GM23338 (cell line): ENCODE measurements at regions not wholly inside any gene's neighbourhood (a gene's known extent, or its start where the extent isn't known, plus 50 kb on each side); places are given as distances from the start of the nearest gene placed in this dataset.

Experiments used
- ATAC-seq: fragments of 200-7000 bp; cut with Tn5 transposase; 3 replicates; pipeline ENCODE4 v1.9.1; 2020
- DNase-seq: peaks from one replicate; pipeline ENCODE4 v3.0.0-alpha.2; 2015; ENCODE audit warnings: low spot score
- H2AFZ ChIP-seq: fragments of 200-600 bp; sonication (generic); 2 replicates; pipeline ENCODE4 v1.8.0; 2016; ENCODE audit warnings: antibody characterized with exemption, mild to moderate bottlenecking, moderate library complexity
- H3F3A ChIP-seq: fragments of 200-600 bp; sonication (generic); replicated peaks from 2 replicates; pipeline ENCODE4 v1.8.0; 2017; ENCODE audit warnings: antibody characterized with exemption, mixed run types, low read depth
- H3K27ac ChIP-seq: fragments of 200-600 bp; sonication (generic); 2 replicates; pipeline ENCODE4 v1.6.1; 2016; ENCODE audit warnings: low read depth
- H3K27me3 ChIP-seq: fragments of 200-600 bp; sonication (generic); 2 replicates; pipeline ENCODE4 v1.8.0; 2016; ENCODE audit warnings: mild to moderate bottlenecking, mixed run types, moderate library complexity; ENCODE audit not compliant: insufficient read depth
- H3K36me3 ChIP-seq: fragments of 200-600 bp; sonication (generic); 2 replicates; pipeline ENCODE4 v1.8.0; 2016; ENCODE audit warnings: mild to moderate bottlenecking; ENCODE audit not compliant: insufficient read depth
- H3K4me1 ChIP-seq: fragments of 200-600 bp; sonication (generic); 2 replicates; pipeline ENCODE4 v1.8.0; 2016; ENCODE audit warnings: mild to moderate bottlenecking, moderate library complexity; ENCODE audit not compliant: insufficient read depth
- H3K4me2 ChIP-seq: fragments of 200-600 bp; sonication (generic); 2 replicates; pipeline ENCODE4 v1.7.1; 2017; ENCODE audit warnings: mixed run types
- H3K4me3 ChIP-seq: fragments of 200-600 bp; sonication (generic); 2 replicates; pipeline ENCODE4 v1.6.1; 2016; ENCODE audit warnings: mixed run types
- H3K79me2 ChIP-seq: fragments of 200-600 bp; sonication (generic); replicated peaks from 2 replicates; pipeline ENCODE4 v1.8.0; 2017; ENCODE audit warnings: mild to moderate bottlenecking; ENCODE audit not compliant: insufficient read depth
- H3K9me2 ChIP-seq: fragments of 200-600 bp; sonication (generic); 2 replicates; pipeline ENCODE4 v1.8.0; 2017; ENCODE audit not compliant: insufficient read depth
- H4K20me1 ChIP-seq: fragments of 200-600 bp; sonication (generic); replicated peaks from 2 replicates; pipeline ENCODE4 v1.8.0; 2017; ENCODE audit warnings: mild to moderate bottlenecking; ENCODE audit not compliant: insufficient read depth
- H3K27ac Mint-ChIP-seq: 2 replicates; pipeline ENCODE4 v1.8.0; 2020; ENCODE audit warnings: inconsistent platforms, mild to moderate bottlenecking, moderate library complexity, mixed read lengths
- H3K27me3 Mint-ChIP-seq: 3 replicates; pipeline ENCODE4 v1.8.0; 2022; ENCODE audit warnings: low read depth, mild to moderate bottlenecking, moderate library complexity, mixed read lengths, inconsistent platforms; ENCODE audit not compliant: insufficient read depth, poor library complexity
- H3K36me3 Mint-ChIP-seq: 3 replicates; pipeline ENCODE4 v1.8.0; 2021; ENCODE audit warnings: low read depth, mild to moderate bottlenecking, inconsistent platforms, moderate library complexity, mixed read lengths
- H3K4me1 Mint-ChIP-seq: 3 replicates; pipeline ENCODE4 v1.8.0; 2020; ENCODE audit warnings: mild to moderate bottlenecking, inconsistent platforms, mixed read lengths
- H3K4me3 Mint-ChIP-seq: 3 replicates; pipeline ENCODE4 v1.8.0; 2021; ENCODE audit warnings: moderate library complexity, mild to moderate bottlenecking, inconsistent platforms, mixed read lengths
- H3K9me3 Mint-ChIP-seq: 3 replicates; pipeline ENCODE4 v1.8.0; 2020; ENCODE audit warnings: moderate library complexity, mild to moderate bottlenecking, inconsistent platforms, mixed read lengths
- CREB1 ChIP-seq: fragments of 250-450 bp; sonication (Bioruptor Pico); IDR thresholded peaks from 2 replicates; pipeline ENCODE4 v1.5.0; 2020; ENCODE audit warnings: low read depth, mild to moderate bottlenecking, moderate library complexity
- CTCF ChIP-seq, 2 experiments: fragments of 200-600 bp in 1 of 2; sonication (generic) in 1 of 2; conservative IDR thresholded peaks; 2 replicates each; pipeline versions ENCODE4 v1.5.1 to v1.6.1; 2016 to 2017; ENCODE audit warnings: antibody characterized with exemption in 2 of 2, low read depth in 2 of 2, mild to moderate bottlenecking in 2 of 2, moderate library complexity in 1 of 2
- EZH2 ChIP-seq: fragments of 200-600 bp; sonication (generic); IDR thresholded peaks from one replicate; pipeline ENCODE4 v1.8.0; 2017; ENCODE audit warnings: antibody characterized with exemption, mild to moderate bottlenecking, low read depth; ENCODE audit not compliant: unreplicated experiment
- EZH2phosphoT487 ChIP-seq: fragments of 200-600 bp; sonication (generic); IDR thresholded peaks from one replicate; pipeline ENCODE4 v1.8.1; 2018; ENCODE audit warnings: antibody characterized with exemption; ENCODE audit not compliant: unreplicated experiment
- JUNB ChIP-seq: IDR thresholded peaks from one replicate; pipeline ENCODE4 v1.6.1; 2016; ENCODE audit warnings: antibody characterized with exemption; ENCODE audit not compliant: unreplicated experiment
- NANOG ChIP-seq: IDR thresholded peaks from 2 replicates; pipeline ENCODE4 v1.6.1; 2016; ENCODE audit warnings: antibody characterized with exemption, borderline replicate concordance
- POLR2AphosphoS5 ChIP-seq: IDR thresholded peaks from 2 replicates; pipeline ENCODE4 v1.6.1; 2016; ENCODE audit warnings: antibody characterized with exemption, low read depth
- STAT1 ChIP-seq: IDR thresholded peaks from one replicate; pipeline ENCODE4 v1.6.1; 2016; ENCODE audit warnings: antibody characterized with exemption; ENCODE audit not compliant: unreplicated experiment
- ZNF114 ChIP-seq: fragments of 250-450 bp; sonication (Bioruptor Pico); IDR thresholded peaks from 2 replicates; pipeline ENCODE4 v1.5.0; 2020; ENCODE audit warnings: mild to moderate bottlenecking, moderate library complexity
- ZNF331 ChIP-seq: fragments of 250-450 bp; sonication (Bioruptor Pico); IDR thresholded peaks from 2 replicates; pipeline ENCODE4 v1.5.0; 2020; ENCODE audit warnings: low read depth, mild to moderate bottlenecking, moderate library complexity
- TF ChIP-seq, protein P1 (sequence below): fragments of 250-450 bp; sonication (Bioruptor Pico); IDR thresholded peaks from 2 replicates; pipeline ENCODE4 v1.5.0; 2020; ENCODE audit warnings: mild to moderate bottlenecking, moderate library complexity
- TF ChIP-seq, protein P2 (sequence below): IDR thresholded peaks from 2 replicates; pipeline ENCODE4 v1.6.1; 2016; ENCODE audit warnings: antibody characterized with exemption

- TF ChIP-seq CTCF (conservative IDR thresholded peaks at IDR 0.05; ENCODE audit: low read depth in 2 of 2), result no peak
These were observed 885.8 kb downstream of the KCNA4 start (continued) for GRCh38 chr11:29131055-29131454.

GRCh38 chr11:29129844-29130243 is 887.0 kb downstream of the KCNA4 start:
- H3K27me3 ChIP-seq, result no peaks in the 10 kb centered on the region
- H3K27me3 Mint-ChIP-seq, result no peaks in the 10 kb centered on the region
- ATAC-seq, result no peak
- TF ChIP-seq STAT1 (no peak), ZNF331 (CRISPR knock-in tag) (no peak), CREB1 (CRISPR knock-in tag) (no peak), NANOG (no peak), CTCF (conservative IDR thresholded peaks at IDR 0.05; ENCODE audit: low read depth in 2 of 2) (no peak), ZNF114 (CRISPR knock-in tag) (no peak), POLR2AphosphoS5 (no peak), EZH2 (no peak), EZH2phosphoT487 (no peak), JUNB (no peak)
- TF ChIP-seq, protein P1, sequence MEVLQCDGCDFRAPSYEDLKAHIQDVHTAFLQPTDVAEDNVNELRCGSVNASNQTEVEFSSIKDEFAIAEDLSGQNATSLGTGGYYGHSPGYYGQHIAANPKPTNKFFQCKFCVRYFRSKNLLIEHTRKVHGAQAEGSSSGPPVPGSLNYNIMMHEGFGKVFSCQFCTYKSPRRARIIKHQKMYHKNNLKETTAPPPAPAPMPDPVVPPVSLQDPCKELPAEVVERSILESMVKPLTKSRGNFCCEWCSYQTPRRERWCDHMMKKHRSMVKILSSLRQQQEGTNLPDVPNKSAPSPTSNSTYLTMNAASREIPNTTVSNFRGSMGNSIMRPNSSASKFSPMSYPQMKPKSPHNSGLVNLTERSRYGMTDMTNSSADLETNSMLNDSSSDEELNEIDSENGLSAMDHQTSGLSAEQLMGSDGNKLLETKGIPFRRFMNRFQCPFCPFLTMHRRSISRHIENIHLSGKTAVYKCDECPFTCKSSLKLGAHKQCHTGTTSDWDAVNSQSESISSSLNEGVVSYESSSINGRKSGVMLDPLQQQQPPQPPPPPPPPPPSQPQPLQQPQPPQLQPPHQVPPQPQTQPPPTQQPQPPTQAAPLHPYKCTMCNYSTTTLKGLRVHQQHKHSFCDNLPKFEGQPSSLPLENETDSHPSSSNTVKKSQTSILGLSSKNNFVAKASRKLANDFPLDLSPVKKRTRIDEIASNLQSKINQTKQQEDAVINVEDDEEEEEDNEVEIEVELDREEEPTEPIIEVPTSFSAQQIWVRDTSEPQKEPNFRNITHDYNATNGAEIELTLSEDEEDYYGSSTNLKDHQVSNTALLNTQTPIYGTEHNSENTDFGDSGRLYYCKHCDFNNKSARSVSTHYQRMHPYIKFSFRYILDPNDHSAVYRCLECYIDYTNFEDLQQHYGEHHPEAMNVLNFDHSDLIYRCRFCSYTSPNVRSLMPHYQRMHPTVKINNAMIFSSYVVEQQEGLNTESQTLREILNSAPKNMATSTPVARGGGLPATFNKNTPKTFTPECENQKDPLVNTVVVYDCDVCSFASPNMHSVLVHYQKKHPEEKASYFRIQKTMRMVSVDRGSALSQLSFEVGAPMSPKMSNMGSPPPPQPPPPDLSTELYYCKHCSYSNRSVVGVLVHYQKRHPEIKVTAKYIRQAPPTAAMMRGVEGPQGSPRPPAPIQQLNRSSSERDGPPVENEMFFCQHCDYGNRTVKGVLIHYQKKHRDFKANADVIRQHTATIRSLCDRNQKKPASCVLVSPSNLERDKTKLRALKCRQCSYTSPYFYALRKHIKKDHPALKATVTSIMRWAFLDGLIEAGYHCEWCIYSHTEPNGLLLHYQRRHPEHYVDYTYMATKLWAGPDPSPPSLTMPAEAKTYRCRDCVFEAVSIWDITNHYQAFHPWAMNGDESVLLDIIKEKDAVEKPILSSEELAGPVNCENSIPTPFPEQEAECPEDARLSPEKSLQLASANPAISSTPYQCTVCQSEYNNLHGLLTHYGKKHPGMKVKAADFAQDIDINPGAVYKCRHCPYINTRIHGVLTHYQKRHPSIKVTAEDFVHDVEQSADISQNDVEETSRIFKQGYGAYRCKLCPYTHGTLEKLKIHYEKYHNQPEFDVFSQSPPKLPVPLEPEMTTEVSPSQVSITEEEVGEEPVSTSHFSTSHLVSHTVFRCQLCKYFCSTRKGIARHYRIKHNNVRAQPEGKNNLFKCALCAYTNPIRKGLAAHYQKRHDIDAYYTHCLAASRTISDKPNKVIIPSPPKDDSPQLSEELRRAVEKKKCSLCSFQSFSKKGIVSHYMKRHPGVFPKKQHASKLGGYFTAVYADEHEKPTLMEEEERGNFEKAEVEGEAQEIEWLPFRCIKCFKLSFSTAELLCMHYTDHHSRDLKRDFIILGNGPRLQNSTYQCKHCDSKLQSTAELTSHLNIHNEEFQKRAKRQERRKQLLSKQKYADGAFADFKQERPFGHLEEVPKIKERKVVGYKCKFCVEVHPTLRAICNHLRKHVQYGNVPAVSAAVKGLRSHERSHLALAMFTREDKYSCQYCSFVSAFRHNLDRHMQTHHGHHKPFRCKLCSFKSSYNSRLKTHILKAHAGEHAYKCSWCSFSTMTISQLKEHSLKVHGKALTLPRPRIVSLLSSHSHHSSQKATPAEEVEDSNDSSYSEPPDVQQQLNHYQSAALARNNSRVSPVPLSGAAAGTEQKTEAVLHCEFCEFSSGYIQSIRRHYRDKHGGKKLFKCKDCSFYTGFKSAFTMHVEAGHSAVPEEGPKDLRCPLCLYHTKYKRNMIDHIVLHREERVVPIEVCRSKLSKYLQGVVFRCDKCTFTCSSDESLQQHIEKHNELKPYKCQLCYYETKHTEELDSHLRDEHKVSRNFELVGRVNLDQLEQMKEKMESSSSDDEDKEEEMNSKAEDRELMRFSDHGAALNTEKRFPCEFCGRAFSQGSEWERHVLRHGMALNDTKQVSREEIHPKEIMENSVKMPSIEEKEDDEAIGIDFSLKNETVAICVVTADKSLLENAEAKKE (CRISPR knock-in tag), result no peak
- TF ChIP-seq, protein P2, sequence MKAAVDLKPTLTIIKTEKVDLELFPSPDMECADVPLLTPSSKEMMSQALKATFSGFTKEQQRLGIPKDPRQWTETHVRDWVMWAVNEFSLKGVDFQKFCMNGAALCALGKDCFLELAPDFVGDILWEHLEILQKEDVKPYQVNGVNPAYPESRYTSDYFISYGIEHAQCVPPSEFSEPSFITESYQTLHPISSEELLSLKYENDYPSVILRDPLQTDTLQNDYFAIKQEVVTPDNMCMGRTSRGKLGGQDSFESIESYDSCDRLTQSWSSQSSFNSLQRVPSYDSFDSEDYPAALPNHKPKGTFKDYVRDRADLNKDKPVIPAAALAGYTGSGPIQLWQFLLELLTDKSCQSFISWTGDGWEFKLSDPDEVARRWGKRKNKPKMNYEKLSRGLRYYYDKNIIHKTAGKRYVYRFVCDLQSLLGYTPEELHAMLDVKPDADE, result no peak

More at GRCh38 chr11:29129844-29130243, 887.0 kb downstream of the KCNA4 start:
- H3K4me1 Mint-ChIP-seq, result no peaks in the 10 kb centered on the region
- no peaks in the 10 kb centered on the region for H3K4me1 ChIP-seq
- no peaks in the 10 kb centered on the region for H3K36me3 Mint-ChIP-seq
- no peak overlapping the region for H3K27ac ChIP-seq
- no peaks in the 10 kb centered on the region for H3K36me3 ChIP-seq
- H3K4me2 ChIP-seq, result no peak overlapping the region
- no peak overlapping the region for H3K4me3 ChIP-seq
- no peaks in the 10 kb centered on the region for H3K79me2 ChIP-seq
- no peak for DNase-seq
- H4K20me1 ChIP-seq, result no peaks in the 10 kb centered on the region
- no peaks in the 10 kb centered on the region for H3F3A ChIP-seq
- no peak overlapping the region for H3K27ac Mint-ChIP-seq
- H3K4me3 Mint-ChIP-seq, result no peak overlapping the region
- H3K9me2 ChIP-seq, result no peaks in the 10 kb centered on the region
- H3K9me3 Mint-ChIP-seq, result no peaks in the 10 kb centered on the region
- no peak overlapping the region for H2AFZ ChIP-seq
